Prostate gland (tissue), 2 donors: ENCODE measurements at regions not wholly inside any gene's neighbourhood (a gene's known extent, or its start where the extent isn't known, plus 50 kb on each side); places are given as distances from the start of the nearest gene placed in this dataset.
"Not testable (repeated sequence)": the region's sequence is repeated elsewhere in the genome, so short reads cannot be mapped to it uniquely, and the experiment has no call there.

Experiments used
- DNase-seq: peaks from one replicate; pipeline ENCODE4 v3.0.0-alpha.2; 2019; ENCODE audit warnings: low spot score
- H3K27ac ChIP-seq, 2 donors: fragments of 200-600 bp; sonication (generic); 2 replicates each; pipeline ENCODE4 v1.5.1; 2017 to 2019
- H3K27me3 ChIP-seq: fragments of 200-600 bp; sonication (generic); replicated peaks from 2 replicates; pipeline ENCODE4 v1.5.1; 2019; ENCODE audit not compliant: insufficient read depth
- H3K36me3 ChIP-seq, 2 donors: fragments of 200-600 bp; sonication (generic); 1 replicate in 1 of 2; 2 replicates in 1 of 2; pipeline versions ENCODE4 v1.5.1 to v1.8.1; 2017 to 2019
- H3K4me1 ChIP-seq: fragments of 200-600 bp; sonication (generic); replicated peaks from 2 replicates; pipeline ENCODE4 v1.5.1; 2019
- H3K4me3 ChIP-seq, 2 donors: fragments of 200-600 bp; sonication (generic); 2 replicates each; pipeline ENCODE4 v1.5.1; 2017 to 2019
- H3K9me3 ChIP-seq: fragments of 200-600 bp; sonication (generic); 2 replicates; pipeline ENCODE4 v1.5.1; 2017
- POLR2A ChIP-seq: fragments of 450-650 bp; IDR thresholded peaks from one replicate; pipeline ENCODE4 v1.6.1; 2016; ENCODE audit warnings: antibody characterized with exemption, mild to moderate bottlenecking
- POLR2AphosphoS5 ChIP-seq: sonication (generic); formaldehyde crosslinking; IDR thresholded peaks from one replicate; pipeline ENCODE4 v1.6.1; 2017; ENCODE audit warnings: antibody characterized with exemption
- WGBS: methylation state at CpG from one replicate; pipeline ENCODE4 v1.1.5; 2018; 5-methylcytosine and 5-hydroxymethylcytosine counted together
- intact Hi-C: fragments of 100-400 bp; cut with DNase I; formaldehyde crosslinking; loops from one replicate; pipeline ENCODE4 v1.14.2; 2022
- TF ChIP-seq, protein P1 (sequence below), 4 experiments: fragments of 200-600 bp in 2 of 4; fragments of 450-650 bp in 2 of 4; sonication (generic) in 2 of 4; IDR thresholded peaks; 1 replicate in 3 of 4; 2 replicates in 1 of 4; pipeline ENCODE4 v1.5.1; 2016 to 2019; ENCODE audit warnings: antibody characterized with exemption in 4 of 4, mild to moderate bottlenecking in 2 of 4, moderate library complexity in 2 of 4

- TF ChIP-seq, protein P1, sequence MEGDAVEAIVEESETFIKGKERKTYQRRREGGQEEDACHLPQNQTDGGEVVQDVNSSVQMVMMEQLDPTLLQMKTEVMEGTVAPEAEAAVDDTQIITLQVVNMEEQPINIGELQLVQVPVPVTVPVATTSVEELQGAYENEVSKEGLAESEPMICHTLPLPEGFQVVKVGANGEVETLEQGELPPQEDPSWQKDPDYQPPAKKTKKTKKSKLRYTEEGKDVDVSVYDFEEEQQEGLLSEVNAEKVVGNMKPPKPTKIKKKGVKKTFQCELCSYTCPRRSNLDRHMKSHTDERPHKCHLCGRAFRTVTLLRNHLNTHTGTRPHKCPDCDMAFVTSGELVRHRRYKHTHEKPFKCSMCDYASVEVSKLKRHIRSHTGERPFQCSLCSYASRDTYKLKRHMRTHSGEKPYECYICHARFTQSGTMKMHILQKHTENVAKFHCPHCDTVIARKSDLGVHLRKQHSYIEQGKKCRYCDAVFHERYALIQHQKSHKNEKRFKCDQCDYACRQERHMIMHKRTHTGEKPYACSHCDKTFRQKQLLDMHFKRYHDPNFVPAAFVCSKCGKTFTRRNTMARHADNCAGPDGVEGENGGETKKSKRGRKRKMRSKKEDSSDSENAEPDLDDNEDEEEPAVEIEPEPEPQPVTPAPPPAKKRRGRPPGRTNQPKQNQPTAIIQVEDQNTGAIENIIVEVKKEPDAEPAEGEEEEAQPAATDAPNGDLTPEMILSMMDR (IDR thresholded peaks at IDR 0.05), result no peak
- TF ChIP-seq POLR2A (no peak), POLR2AphosphoS5 (no peak)
- H3K27me3 ChIP-seq, result no peaks in the 10 kb centered on the region
- no peaks in the 10 kb centered on the region for H3K36me3 ChIP-seq
- no peak overlapping the region for H3K4me3 ChIP-seq
- no peaks in the 10 kb centered on the region for H3K9me3 ChIP-seq
- 66% methylated on average over 3 of the region's 3 CpGs for WGBS
- no peaks in the 10 kb centered on the region for H3K4me1 ChIP-seq
- H3K27ac ChIP-seq, result no peak overlapping the region
- intact Hi-C loops, result no loop called here
- no peak for DNase-seq
These were observed 1054.8 kb downstream of the MRPL39 start for GRCh38 chr21:24552491-24552890.

DNA sequence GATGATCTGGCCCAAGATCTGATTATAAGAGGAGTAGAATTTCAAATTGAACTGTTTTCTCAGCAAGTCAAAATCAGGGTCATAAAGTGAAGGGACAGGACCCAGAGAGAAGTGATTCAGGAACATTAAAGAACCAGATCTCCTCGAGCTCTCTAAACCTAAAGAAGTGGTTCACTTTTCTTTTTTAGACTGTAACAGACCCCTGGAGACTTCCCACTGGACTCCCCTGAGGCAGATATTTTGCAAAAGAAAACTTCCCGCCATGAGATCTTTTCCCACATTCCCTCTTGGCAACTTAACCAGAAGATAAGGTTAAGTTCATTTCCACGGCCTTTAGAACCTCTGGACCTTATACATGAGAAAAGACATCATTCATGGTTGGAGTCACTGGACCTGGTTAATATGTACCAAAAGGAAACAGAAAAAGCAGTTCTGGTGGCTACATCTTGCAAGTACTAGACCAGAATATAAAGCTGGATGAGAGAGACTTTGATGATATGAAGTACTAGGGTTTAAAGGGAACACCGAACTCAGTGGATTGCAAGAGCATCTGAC is 1061.4 kb downstream of the MRPL39 start:
- TF ChIP-seq, protein P1 (IDR thresholded peaks at IDR 0.05), result no peak
- TF ChIP-seq POLR2AphosphoS5 (no peak), POLR2A (no peak)
- no peak for DNase-seq
- WGBS, result 82% methylated on average over 4 of the region's 4 CpGs
- H3K36me3 ChIP-seq, result no peaks in the 10 kb centered on the region
- H3K4me1 ChIP-seq, result no peaks in the 10 kb centered on the region
- no peak overlapping the region for H3K27ac ChIP-seq
- no peaks in the 10 kb centered on the region for H3K9me3 ChIP-seq
- no peaks in the 10 kb centered on the region for H3K27me3 ChIP-seq
- intact Hi-C loops, result no loop called here
- H3K4me3 ChIP-seq, result no peak overlapping the region

DNA sequence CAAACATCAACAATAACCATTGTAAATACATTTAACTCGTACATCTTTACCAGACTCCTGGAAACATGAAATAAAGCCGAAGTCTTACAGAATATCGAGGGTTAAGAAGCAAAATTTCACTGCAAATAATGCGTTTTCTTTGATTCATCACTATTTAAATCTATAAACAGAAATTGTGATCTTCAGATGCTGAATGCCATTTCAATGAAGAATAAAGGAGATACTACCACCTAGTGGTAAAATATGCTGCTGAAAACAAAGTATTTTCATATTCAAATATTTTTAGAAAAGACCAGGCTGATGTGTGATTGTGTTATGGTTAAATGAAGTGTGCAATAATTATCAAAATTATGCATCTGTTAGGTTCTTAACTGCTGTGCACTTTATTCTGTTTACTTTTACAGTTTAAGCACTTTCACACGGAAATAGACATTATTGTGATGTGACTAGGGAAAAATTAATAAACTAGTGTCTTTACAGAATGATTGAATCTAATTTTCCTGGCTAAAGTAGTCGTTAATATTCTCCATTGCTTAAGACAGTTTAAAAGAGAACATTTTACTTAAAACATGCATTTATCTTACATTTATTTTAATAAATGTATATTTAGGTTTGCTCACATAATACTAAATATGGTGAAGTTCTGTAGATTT is 1093.1 kb downstream of the MRPL39 start:
- WGBS, result 23% methylated on average over 6 of the region's 6 CpGs
- TF ChIP-seq POLR2AphosphoS5 (no peak), POLR2A (no peak)
- TF ChIP-seq, protein P1 (IDR thresholded peaks at IDR 0.05), result peak; percentile 10 to 43 (median 28)

DNA sequence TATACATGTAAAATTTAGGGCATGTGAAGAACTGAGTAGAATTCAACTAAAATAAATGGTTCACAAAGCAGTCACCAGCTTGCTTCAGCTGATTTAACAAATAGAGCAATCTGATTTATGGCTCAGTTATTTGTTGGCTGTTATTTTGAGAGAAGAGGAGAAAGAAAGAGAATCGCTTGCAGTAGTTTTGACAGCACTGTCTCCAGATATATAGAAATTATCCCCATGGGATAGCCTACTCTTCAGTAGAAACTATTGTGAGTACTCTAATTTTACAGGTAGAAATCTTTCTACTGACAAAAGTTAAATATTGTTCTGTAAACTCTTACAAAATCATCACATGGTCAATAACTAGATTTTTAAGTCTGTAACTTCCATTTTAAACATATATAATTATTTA is 1098.2 kb downstream of the MRPL39 start:
- Histone ChIP-seq H3K27ac (no peak overlapping the region), H3K4me1 (no peaks in the 10 kb centered on the region), H3K36me3 (no peaks in the 10 kb centered on the region), H3K27me3 (no peaks in the 10 kb centered on the region), H3K9me3 (no peaks in the 10 kb centered on the region), H3K4me3 (no peak overlapping the region)
- 97% methylated on average over 1 of the region's 1 CpG for WGBS
- intact Hi-C loops, result no loop called here
- DNase-seq, result no peak
- TF ChIP-seq, protein P1 (IDR thresholded peaks at IDR 0.05), result no peak
- TF ChIP-seq POLR2AphosphoS5, result no peak
- no peak for TF ChIP-seq POLR2A

More for the DNA sequence above, 1093.1 kb downstream of the MRPL39 start:
- Histone ChIP-seq H3K4me1 (no peaks in the 10 kb centered on the region), H3K27ac (no peak overlapping the region), H3K4me3 (no peak overlapping the region), H3K27me3 (no peaks in the 10 kb centered on the region), H3K36me3 (no peaks in the 10 kb centered on the region), H3K9me3 (no peaks in the 10 kb centered on the region)
- intact Hi-C loops, result no loop called here
- DNase-seq, result no peak

DNA sequence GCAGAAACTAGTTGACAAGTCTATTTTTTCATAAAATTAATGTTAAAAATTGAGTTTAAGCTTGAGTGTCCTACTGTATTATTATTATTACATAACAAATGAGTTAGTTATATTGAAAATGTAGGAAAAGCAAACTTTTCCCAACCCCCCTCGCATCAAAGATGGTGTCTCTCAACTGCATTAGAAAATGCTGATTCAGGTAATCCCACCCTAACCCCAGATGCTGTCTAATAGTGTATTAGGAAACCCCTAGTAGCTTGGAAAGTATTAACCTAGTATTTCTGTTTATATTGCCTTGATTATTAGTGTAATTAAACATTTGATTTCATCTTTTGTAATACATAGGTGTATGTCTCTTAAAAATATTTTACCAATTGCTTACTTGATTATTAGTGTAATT is 1120.3 kb downstream of the MRPL39 start:
- intact Hi-C loops, result no loop called here
- WGBS, result 94% methylated on average over 1 of the region's 1 CpG

GRCh38 chr21:24483361-24483760 is 1123.9 kb downstream of the MRPL39 start:
- 89% methylated on average over 1 of the region's 1 CpG for WGBS
- H3K36me3 ChIP-seq, DNase-seq, H3K4me1 ChIP-seq, H3K9me3 ChIP-seq, H3K4me3 ChIP-seq, intact Hi-C loops, H3K27me3 ChIP-seq, H3K27ac ChIP-seq: not testable (repeated sequence)

More for the DNA sequence above, 1120.3 kb downstream of the MRPL39 start:
- TF ChIP-seq POLR2AphosphoS5 (no peak), POLR2A (no peak)
- TF ChIP-seq, protein P1 (IDR thresholded peaks at IDR 0.05), result no peak
- Histone ChIP-seq H3K27ac (no peak overlapping the region), H3K4me3 (no peak overlapping the region), H3K36me3 (no peaks in the 10 kb centered on the region), H3K27me3 (no peaks in the 10 kb centered on the region), H3K9me3 (no peaks in the 10 kb centered on the region), H3K4me1 (no peaks in the 10 kb centered on the region)
- no peak for DNase-seq
